SK-N-SH (cell line): ENCODE measurements at regions not wholly inside any gene's neighbourhood (a gene's known extent, or its start where the extent isn't known, plus 50 kb on each side); places are given as distances from the start of the nearest gene placed in this dataset.

Source experiments
- CTCF ChIA-PET: fragments of 300-600, 350-600 bp; formaldehyde crosslinking; extraction: SDS; loops from one replicate; lab custom pipeline; 2021; lab: Yijun Ruan, JAX
- POLR2A ChIA-PET: fragments of 350-600 bp; sonication (Branson Sonifier 250); formaldehyde crosslinking; extraction: SDS; loops from one replicate; lab custom pipeline; 2020; ENCODE audit warnings: antibody characterized with exemption, inconsistent platforms; lab: Yijun Ruan, JAX
- DNase-seq: peaks from one replicate; pipeline ENCODE4 v3.0.0; 2012
- H2AFZ ChIP-seq: fragments of 200-600 bp; sonication (generic); 2 replicates; pipeline ENCODE4 v1.8.1; 2016; ENCODE audit warnings: antibody characterized with exemption, mild to moderate bottlenecking, low read depth
- H3F3A ChIP-seq: fragments of 200-600 bp; sonication (generic); replicated peaks from 2 replicates; pipeline ENCODE3; 2016; ENCODE audit warnings: antibody characterized with exemption, mild to moderate bottlenecking; ENCODE audit not compliant: insufficient read depth
- H3K27ac ChIP-seq, 2 experiments: fragments of 200-500 bp in 1 of 2; fragments of 200-600 bp in 1 of 2; sonication (Bioruptor generic) in 1 of 2; sonication (generic), shearing (Covaris generic) in 1 of 2; 2 replicates each; pipeline versions ENCODE4 v1.5.1 to v1.6.1; 2014 to 2016; ENCODE audit warnings: low read depth in 2 of 2, inconsistent platforms in 1 of 2, low read length in 1 of 2, mild to moderate bottlenecking in 1 of 2, mixed read lengths in 1 of 2
- H3K27me3 ChIP-seq: fragments of 200-600 bp; sonication (generic), shearing (Covaris generic); 2 replicates; pipeline ENCODE4 v1.6.1; 2016; ENCODE audit warnings: mixed run types; ENCODE audit not compliant: insufficient read depth
- H3K36me3 ChIP-seq, 2 experiments: fragments of 200-500 bp in 1 of 2; fragments of 200-600 bp in 1 of 2; sonication (Bioruptor generic) in 1 of 2; sonication (generic) in 1 of 2; replicated peaks in 1 of 2; 2 replicates each; pipeline versions ENCODE3 to v1.5.1; 2014 to 2016; ENCODE audit warnings: low read length in 1 of 2, mild to moderate bottlenecking in 1 of 2; ENCODE audit not compliant: insufficient read depth in 2 of 2, control insufficient read depth in 1 of 2
- H3K4me1 ChIP-seq, 2 experiments: fragments of 200-500 bp in 1 of 2; fragments of 200-600 bp in 1 of 2; sonication (Bioruptor generic) in 1 of 2; sonication (generic), shearing (Covaris generic) in 1 of 2; 2 replicates each; pipeline versions ENCODE4 v1.5.1 to v1.6.1; 2014 to 2016; ENCODE audit warnings: low read depth in 1 of 2, low read length in 1 of 2, mixed run types in 1 of 2; ENCODE audit not compliant: insufficient read depth in 2 of 2, control insufficient read depth in 1 of 2
- H3K4me2 ChIP-seq: fragments of 200-600 bp; sonication (generic), shearing (Covaris generic); 2 replicates; pipeline ENCODE4 v1.6.1; 2017; ENCODE audit warnings: mixed run types
- H3K4me3 ChIP-seq, 2 experiments: fragments of 200-500 bp in 1 of 2; fragments of 200-600 bp in 1 of 2; sonication (Bioruptor generic) in 1 of 2; sonication (generic), shearing (Covaris generic) in 1 of 2; 2 replicates each; pipeline versions ENCODE4 v1.5.1 to v1.8.1; 2014 to 2016; ENCODE audit warnings: low read depth in 2 of 2, inconsistent platforms in 1 of 2, low read length in 1 of 2, mild to moderate bottlenecking in 1 of 2, mixed read lengths in 1 of 2, moderate library complexity in 1 of 2
- H3K79me2 ChIP-seq: fragments of 200-600 bp; sonication (generic); 2 replicates; pipeline ENCODE4 v1.8.1; 2017; ENCODE audit warnings: mild to moderate bottlenecking; ENCODE audit not compliant: insufficient read depth
- H3K9ac ChIP-seq: fragments of 200-600 bp; sonication (generic); 2 replicates; pipeline ENCODE4 v1.6.1; 2017; ENCODE audit warnings: mixed run types
- H3K9me2 ChIP-seq: fragments of 200-600 bp; sonication (generic); 2 replicates; pipeline ENCODE4 v1.6.1; 2017; ENCODE audit warnings: mixed run types
- H3K9me3 ChIP-seq: fragments of 200-600 bp; sonication (generic); 2 replicates; pipeline ENCODE4 v1.6.1; 2017; ENCODE audit warnings: mixed run types, mild to moderate bottlenecking, moderate library complexity
- H4K20me1 ChIP-seq: fragments of 200-600 bp; sonication (generic); 2 replicates; pipeline ENCODE4 v1.6.1; 2017; ENCODE audit warnings: mild to moderate bottlenecking, mixed run types; ENCODE audit not compliant: insufficient read depth
- EP300 ChIP-seq, 2 experiments: IDR thresholded peaks; 2 replicates each; pipeline versions ENCODE4 v1.4.0 to v1.6.1; 2012; ENCODE audit warnings: borderline replicate concordance in 1 of 2, low read depth in 1 of 2, low read length in 1 of 2
- POLR2AphosphoS5 ChIP-seq: IDR thresholded peaks from 2 replicates; pipeline ENCODE4 v1.6.1; 2012; ENCODE audit warnings: low read depth, low read length
- RAD21 ChIP-seq: IDR thresholded peaks from 2 replicates; pipeline ENCODE4 v1.6.1; 2012; ENCODE audit warnings: mild to moderate bottlenecking, low read length
- RXRA ChIP-seq: IDR thresholded peaks from 2 replicates; pipeline ENCODE4 v1.4.0; 2012; ENCODE audit warnings: low read depth, mild to moderate bottlenecking, borderline replicate concordance
- SIN3A ChIP-seq: IDR thresholded peaks from 2 replicates; pipeline ENCODE4 v1.6.1; 2012; ENCODE audit warnings: low read depth, mild to moderate bottlenecking, low read length, moderate library complexity, borderline replicate concordance
- WGBS: methylation state at CpG from one replicate; pipeline ENCODE4 v1.1.6; 2017; ENCODE audit warnings: low lambda C conversion rate; 5-methylcytosine and 5-hydroxymethylcytosine counted together
- TF ChIP-seq, protein P1 (sequence below): IDR thresholded peaks from 2 replicates; pipeline ENCODE4 v1.6.1; 2012; ENCODE audit warnings: mild to moderate bottlenecking, low read depth, low read length, moderate library complexity
- TF ChIP-seq, protein P2 (sequence below): IDR thresholded peaks from 2 replicates; pipeline ENCODE4 v1.4.0; 2012; ENCODE audit warnings: low read depth, borderline replicate concordance
- TF ChIP-seq, protein P3 (sequence below): IDR thresholded peaks from 2 replicates; pipeline ENCODE4 v1.4.0; 2012; ENCODE audit warnings: low read depth, borderline replicate concordance
- TF ChIP-seq, protein P4 (sequence below): IDR thresholded peaks from 2 replicates; pipeline ENCODE4; 2012

DNA sequence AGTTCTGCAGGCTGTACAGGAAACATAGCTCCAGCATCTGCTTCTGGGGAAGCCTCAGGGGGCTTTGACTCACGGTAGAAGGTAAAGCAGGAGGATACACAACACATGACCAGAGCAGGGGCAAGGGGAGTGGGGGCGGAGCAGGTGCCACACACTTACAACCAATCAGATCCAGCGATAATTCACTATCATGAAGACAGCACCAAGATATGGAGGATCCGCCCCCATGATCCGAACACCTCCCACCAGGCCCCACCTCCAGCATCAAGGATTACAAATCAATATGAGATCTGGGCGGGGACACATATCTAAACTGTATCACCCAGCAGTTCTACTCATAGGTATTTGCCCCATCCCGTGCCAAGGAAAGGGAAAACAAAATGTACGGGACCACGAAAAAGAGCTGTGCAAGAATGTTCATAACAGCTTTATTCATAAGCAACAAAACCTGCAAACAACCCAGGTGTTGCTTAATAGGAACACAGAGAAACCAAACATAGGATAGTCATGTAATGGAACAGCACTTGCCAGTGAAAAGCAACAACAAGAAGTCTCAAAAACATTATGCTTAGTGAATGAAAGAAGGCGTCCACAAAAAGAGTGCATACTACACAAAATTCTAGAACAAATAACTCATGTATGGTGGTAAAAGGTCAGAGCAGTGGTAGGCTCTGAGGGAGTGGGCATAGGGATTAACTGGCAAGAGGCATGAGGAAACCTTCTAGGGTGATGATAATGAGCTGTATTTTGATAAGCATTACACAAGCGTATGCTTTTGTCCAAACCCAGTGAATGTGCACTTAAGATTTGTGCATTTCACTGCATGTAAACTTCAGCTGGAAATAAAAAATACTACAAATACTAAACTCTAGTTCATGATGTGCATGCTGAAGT lies 130.9 kb upstream of the FAM9B start (continued):
- TF ChIP-seq, protein P1, sequence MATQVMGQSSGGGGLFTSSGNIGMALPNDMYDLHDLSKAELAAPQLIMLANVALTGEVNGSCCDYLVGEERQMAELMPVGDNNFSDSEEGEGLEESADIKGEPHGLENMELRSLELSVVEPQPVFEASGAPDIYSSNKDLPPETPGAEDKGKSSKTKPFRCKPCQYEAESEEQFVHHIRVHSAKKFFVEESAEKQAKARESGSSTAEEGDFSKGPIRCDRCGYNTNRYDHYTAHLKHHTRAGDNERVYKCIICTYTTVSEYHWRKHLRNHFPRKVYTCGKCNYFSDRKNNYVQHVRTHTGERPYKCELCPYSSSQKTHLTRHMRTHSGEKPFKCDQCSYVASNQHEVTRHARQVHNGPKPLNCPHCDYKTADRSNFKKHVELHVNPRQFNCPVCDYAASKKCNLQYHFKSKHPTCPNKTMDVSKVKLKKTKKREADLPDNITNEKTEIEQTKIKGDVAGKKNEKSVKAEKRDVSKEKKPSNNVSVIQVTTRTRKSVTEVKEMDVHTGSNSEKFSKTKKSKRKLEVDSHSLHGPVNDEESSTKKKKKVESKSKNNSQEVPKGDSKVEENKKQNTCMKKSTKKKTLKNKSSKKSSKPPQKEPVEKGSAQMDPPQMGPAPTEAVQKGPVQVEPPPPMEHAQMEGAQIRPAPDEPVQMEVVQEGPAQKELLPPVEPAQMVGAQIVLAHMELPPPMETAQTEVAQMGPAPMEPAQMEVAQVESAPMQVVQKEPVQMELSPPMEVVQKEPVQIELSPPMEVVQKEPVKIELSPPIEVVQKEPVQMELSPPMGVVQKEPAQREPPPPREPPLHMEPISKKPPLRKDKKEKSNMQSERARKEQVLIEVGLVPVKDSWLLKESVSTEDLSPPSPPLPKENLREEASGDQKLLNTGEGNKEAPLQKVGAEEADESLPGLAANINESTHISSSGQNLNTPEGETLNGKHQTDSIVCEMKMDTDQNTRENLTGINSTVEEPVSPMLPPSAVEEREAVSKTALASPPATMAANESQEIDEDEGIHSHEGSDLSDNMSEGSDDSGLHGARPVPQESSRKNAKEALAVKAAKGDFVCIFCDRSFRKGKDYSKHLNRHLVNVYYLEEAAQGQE: no peak
- TF ChIP-seq RXRA (no peak), POLR2AphosphoS5 (no peak)
- TF ChIP-seq, protein P2, sequence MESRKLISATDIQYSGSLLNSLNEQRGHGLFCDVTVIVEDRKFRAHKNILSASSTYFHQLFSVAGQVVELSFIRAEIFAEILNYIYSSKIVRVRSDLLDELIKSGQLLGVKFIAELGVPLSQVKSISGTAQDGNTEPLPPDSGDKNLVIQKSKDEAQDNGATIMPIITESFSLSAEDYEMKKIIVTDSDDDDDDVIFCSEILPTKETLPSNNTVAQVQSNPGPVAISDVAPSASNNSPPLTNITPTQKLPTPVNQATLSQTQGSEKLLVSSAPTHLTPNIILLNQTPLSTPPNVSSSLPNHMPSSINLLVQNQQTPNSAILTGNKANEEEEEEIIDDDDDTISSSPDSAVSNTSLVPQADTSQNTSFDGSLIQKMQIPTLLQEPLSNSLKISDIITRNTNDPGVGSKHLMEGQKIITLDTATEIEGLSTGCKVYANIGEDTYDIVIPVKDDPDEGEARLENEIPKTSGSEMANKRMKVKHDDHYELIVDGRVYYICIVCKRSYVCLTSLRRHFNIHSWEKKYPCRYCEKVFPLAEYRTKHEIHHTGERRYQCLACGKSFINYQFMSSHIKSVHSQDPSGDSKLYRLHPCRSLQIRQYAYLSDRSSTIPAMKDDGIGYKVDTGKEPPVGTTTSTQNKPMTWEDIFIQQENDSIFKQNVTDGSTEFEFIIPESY: no peak
- TF ChIP-seq, protein P3, sequence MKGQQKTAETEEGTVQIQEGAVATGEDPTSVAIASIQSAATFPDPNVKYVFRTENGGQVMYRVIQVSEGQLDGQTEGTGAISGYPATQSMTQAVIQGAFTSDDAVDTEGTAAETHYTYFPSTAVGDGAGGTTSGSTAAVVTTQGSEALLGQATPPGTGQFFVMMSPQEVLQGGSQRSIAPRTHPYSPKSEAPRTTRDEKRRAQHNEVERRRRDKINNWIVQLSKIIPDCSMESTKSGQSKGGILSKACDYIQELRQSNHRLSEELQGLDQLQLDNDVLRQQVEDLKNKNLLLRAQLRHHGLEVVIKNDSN: no peak

DNA sequence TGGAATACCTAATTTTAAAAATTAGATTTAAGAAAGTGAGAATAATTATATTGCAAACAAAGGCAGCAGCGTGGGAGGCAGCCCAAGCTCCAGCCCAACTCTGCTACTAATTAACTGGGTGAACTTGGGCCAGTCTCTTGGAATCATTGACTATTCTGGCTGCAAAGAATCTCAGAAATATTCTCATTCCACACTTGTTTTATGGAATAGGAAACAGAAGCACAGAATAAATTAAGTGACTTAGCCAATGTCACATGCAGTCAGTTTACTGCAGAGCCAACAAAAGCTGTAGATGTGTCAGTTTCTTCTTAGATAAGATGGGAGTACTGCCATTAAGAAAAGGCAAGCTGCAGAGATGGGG lies 132.6 kb upstream of the FAM9B start:
- no peak for DNase-seq
- 11% methylated on average over 1 of the region's 1 CpG for WGBS
- no peaks in the 10 kb centered on the region for H3K9me3 ChIP-seq
- ChIA-PET CTCF (no interaction called here), POLR2A (no interaction called here)
- no peaks in the 10 kb centered on the region for H3K36me3 ChIP-seq
- H3K9ac ChIP-seq: no peak overlapping the region
- H2AFZ ChIP-seq: no peak overlapping the region
- TF ChIP-seq RAD21 (no peak), EP300 (IDR thresholded peaks at IDR 0.05; ENCODE audit: borderline replicate concordance in 1 of 2, low read depth in 1 of 2, low read length in 1 of 2) (no peak), SIN3A (no peak)
- TF ChIP-seq, protein P4, sequence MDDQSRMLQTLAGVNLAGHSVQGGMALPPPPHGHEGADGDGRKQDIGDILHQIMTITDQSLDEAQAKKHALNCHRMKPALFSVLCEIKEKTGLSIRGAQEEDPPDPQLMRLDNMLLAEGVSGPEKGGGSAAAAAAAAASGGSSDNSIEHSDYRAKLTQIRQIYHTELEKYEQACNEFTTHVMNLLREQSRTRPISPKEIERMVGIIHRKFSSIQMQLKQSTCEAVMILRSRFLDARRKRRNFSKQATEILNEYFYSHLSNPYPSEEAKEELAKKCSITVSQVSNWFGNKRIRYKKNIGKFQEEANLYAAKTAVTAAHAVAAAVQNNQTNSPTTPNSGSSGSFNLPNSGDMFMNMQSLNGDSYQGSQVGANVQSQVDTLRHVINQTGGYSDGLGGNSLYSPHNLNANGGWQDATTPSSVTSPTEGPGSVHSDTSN: no peak
- H3K4me3 ChIP-seq: no peak overlapping the region
- no peaks in the 10 kb centered on the region for H3K9me2 ChIP-seq
- H4K20me1 ChIP-seq: no peaks in the 10 kb centered on the region
- no peak overlapping the region for H3K4me2 ChIP-seq
- H3K27ac ChIP-seq: no peak overlapping the region
- H3K4me1 ChIP-seq: no peaks in the 10 kb centered on the region; a peak in 1 of 4 replicates
- H3K27me3 ChIP-seq: no peaks in the 10 kb centered on the region
- no peaks in the 10 kb centered on the region for H3K79me2 ChIP-seq
- no peaks in the 10 kb centered on the region for H3F3A ChIP-seq
